ENCODE measurements at regions not wholly inside any gene's neighbourhood (a gene's known extent, or its start where the extent isn't known, plus 50 kb on each side); places are given as distances from the start of the nearest gene placed in this dataset.

DNA sequence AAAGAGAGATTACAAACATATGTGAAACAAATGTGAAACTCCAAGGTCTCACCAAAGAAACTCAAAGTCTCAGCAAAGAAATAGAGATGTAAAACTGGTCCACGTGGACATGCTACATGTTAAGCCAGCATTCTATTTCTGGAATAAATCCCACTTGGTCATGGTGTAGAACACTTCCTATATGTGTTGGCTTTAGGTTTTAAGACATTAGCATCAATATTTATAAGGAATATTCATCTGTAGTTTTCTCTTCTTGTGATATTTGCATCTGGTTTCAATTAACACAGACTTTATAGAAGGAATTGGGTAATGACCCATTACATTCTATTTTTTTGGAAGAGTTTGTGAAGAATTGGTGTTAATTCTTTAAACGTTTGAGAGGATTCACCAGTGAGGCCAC lies 133.1 kb downstream of the COPS8 start:
- no peak overlapping the region for H3K4me3 ChIP-seq (ENCODE audit: control insufficient read depth, low read depth, low read length)
- TF ChIP-seq, protein P1, sequence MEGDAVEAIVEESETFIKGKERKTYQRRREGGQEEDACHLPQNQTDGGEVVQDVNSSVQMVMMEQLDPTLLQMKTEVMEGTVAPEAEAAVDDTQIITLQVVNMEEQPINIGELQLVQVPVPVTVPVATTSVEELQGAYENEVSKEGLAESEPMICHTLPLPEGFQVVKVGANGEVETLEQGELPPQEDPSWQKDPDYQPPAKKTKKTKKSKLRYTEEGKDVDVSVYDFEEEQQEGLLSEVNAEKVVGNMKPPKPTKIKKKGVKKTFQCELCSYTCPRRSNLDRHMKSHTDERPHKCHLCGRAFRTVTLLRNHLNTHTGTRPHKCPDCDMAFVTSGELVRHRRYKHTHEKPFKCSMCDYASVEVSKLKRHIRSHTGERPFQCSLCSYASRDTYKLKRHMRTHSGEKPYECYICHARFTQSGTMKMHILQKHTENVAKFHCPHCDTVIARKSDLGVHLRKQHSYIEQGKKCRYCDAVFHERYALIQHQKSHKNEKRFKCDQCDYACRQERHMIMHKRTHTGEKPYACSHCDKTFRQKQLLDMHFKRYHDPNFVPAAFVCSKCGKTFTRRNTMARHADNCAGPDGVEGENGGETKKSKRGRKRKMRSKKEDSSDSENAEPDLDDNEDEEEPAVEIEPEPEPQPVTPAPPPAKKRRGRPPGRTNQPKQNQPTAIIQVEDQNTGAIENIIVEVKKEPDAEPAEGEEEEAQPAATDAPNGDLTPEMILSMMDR (conservative IDR thresholded peaks at IDR 0.05; ENCODE audit: control insufficient read depth, insufficient read depth, low read depth, low read length): no peak
- DNase-seq (ENCODE audit: low read depth): peak; percentile 85

DNA sequence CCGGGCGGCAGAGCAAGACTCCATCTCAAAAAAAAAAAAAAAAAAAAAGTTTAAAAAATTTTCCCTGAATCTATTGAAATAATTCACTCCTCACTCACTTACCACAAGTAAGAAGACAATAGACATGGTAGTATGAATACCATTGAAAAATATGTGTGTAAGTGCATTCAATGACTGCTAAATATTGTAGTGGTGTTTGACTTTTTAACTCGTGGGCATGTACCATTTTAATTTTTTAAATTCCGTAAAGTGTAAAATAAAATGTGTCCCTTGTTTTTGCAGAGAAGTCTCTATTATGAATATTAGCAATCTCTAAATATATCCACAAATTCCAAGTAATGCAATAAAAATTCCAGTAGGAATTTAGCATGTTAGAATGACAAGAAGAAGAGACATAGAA lies 134.1 kb downstream of the COPS8 start:
- no peak for DNase-seq (ENCODE audit: low read depth)
- H3K4me3 ChIP-seq (ENCODE audit: control insufficient read depth, low read depth, low read length): no peak overlapping the region
- TF ChIP-seq, protein P1 (conservative IDR thresholded peaks at IDR 0.05; ENCODE audit: control insufficient read depth, insufficient read depth, low read depth, low read length): no peak

GRCh38 chr2:237221443-237221842 lies 135.8 kb downstream of the COPS8 start:
- no peak overlapping the region for H3K4me3 ChIP-seq (ENCODE audit: control insufficient read depth, low read depth, low read length)
- TF ChIP-seq, protein P1 (conservative IDR thresholded peaks at IDR 0.05; ENCODE audit: control insufficient read depth, insufficient read depth, low read depth, low read length): no peak
- no peak for DNase-seq (ENCODE audit: low read depth)

DNA sequence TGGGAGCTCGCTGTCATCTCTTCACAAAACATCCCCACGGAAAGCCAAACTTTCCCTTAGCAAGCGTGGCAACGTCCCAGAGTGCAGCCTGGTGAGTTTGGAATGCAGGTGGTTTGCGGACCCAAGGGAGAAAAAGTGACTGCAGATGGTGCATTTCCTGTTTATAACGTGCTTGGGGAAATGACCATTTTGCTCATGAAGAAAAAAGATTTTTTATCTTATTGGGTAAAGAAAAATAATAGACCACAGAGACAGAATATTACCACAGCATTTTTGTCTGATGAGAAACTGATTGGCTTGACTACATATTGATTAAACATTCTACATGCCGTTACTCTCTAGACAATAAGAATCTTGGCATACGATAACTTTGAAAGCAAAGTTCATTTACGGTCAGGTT lies 136.5 kb downstream of the COPS8 start:
- H3K4me3 ChIP-seq (ENCODE audit: control insufficient read depth, low read depth, low read length): no peak overlapping the region
- TF ChIP-seq, protein P1 (conservative IDR thresholded peaks at IDR 0.05; ENCODE audit: control insufficient read depth, insufficient read depth, low read depth, low read length): no peak
- DNase-seq (ENCODE audit: low read depth): peak; percentile 97

DNA sequence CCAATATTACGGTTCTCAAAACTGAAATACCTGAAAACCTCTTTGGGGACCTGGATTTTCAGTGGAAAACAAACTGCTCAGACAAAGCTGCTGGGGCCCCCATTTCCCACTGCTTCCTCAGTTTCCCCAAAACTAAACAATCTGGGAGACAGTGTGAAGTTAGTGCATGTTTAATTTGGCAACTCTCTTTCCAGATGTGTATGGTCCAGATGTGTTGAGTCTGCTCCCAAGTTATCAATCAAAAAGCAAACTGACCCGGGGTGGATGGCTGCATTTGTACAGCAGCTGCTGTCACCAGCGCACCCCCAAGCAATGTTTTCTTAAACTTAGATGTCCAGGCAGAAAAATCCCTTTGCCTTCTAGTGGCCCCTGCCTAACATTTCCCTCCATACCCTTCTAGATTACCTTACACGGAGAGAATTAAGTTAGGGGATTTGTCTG lies 136.9 kb downstream of the COPS8 start:
- no peak overlapping the region for H3K4me3 ChIP-seq (ENCODE audit: control insufficient read depth, low read depth, low read length)
- TF ChIP-seq, protein P1 (conservative IDR thresholded peaks at IDR 0.05; ENCODE audit: control insufficient read depth, insufficient read depth, low read depth, low read length): no peak
- DNase-seq (ENCODE audit: low read depth): peak; percentile 83

GRCh38 chr2:237223201-237223861 lies 137.6 kb downstream of the COPS8 start:
- no peak overlapping the region for H3K4me3 ChIP-seq (ENCODE audit: control insufficient read depth, low read depth, low read length)
- DNase-seq (ENCODE audit: low read depth): peak; percentile 100
- TF ChIP-seq, protein P1 (conservative IDR thresholded peaks at IDR 0.05; ENCODE audit: control insufficient read depth, insufficient read depth, low read depth, low read length): no peak

Measured in fibroblast of mammary gland (primary cell).